ENCODE measurements at regions not wholly inside any gene's neighbourhood (a gene's known extent, or its start where the extent isn't known, plus 50 kb on each side); places are given as distances from the start of the nearest gene placed in this dataset.

- POLR2A ChIA-PET (ENCODE audit: low non-redundant PET), result no interaction called here
- CTCF ChIA-PET, result interaction anchor here (0.6 kb wide), 1 partner anchor 141 kb away, joined by 4 read pairs; no protein-coding TSS in a partner anchor
- DNase-seq (ENCODE audit: low spot score), result no peak
- TF ChIP-seq, protein P1, sequence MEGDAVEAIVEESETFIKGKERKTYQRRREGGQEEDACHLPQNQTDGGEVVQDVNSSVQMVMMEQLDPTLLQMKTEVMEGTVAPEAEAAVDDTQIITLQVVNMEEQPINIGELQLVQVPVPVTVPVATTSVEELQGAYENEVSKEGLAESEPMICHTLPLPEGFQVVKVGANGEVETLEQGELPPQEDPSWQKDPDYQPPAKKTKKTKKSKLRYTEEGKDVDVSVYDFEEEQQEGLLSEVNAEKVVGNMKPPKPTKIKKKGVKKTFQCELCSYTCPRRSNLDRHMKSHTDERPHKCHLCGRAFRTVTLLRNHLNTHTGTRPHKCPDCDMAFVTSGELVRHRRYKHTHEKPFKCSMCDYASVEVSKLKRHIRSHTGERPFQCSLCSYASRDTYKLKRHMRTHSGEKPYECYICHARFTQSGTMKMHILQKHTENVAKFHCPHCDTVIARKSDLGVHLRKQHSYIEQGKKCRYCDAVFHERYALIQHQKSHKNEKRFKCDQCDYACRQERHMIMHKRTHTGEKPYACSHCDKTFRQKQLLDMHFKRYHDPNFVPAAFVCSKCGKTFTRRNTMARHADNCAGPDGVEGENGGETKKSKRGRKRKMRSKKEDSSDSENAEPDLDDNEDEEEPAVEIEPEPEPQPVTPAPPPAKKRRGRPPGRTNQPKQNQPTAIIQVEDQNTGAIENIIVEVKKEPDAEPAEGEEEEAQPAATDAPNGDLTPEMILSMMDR (conservative IDR thresholded peaks at IDR 0.05; ENCODE audit: low read depth), result no peak
- H3K27ac ChIP-seq, result no peak overlapping the region
Measured at GRCh38 chr3:72470904-72471417, 377.3 kb downstream of the SHQ1 start.

DNA sequence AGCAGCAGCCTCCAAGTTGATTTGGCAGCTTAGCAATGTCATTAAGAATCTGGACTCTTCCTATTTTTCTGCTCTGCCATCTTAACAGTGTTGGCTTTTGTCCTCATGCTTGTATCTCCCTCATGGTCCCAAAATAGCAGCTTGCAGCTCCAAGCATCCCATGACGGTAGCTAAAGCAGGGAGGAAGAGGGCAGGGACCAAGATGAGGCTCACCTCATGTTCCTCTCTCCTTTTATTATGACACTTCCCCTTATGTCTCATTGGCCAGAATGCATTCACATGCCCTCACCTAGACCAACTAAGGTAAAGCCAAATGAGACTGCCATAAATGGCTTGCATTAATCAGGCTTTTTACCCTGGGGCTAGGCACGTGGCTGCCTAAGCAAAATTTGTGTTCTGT, 382.4 kb downstream of the SHQ1 start:
- DNase-seq (ENCODE audit: low spot score), result no peak
- H3K27ac ChIP-seq, result no peak overlapping the region
- ChIA-PET CTCF (no interaction called here), POLR2A (ENCODE audit: low non-redundant PET) (no interaction called here)
- TF ChIP-seq, protein P1 (conservative IDR thresholded peaks at IDR 0.05; ENCODE audit: low read depth), result no peak

GRCh38 chr3:72463083-72463482, 385.2 kb downstream of the SHQ1 start:
- ChIA-PET POLR2A (ENCODE audit: low non-redundant PET) (no interaction called here), CTCF (no interaction called here)
- TF ChIP-seq, protein P1 (conservative IDR thresholded peaks at IDR 0.05; ENCODE audit: low read depth), result no peak
- no peak overlapping the region for H3K27ac ChIP-seq
- DNase-seq (ENCODE audit: low spot score), result no peak

- TF ChIP-seq, protein P1 (conservative IDR thresholded peaks at IDR 0.05; ENCODE audit: low read depth), result no peak
- no peak for DNase-seq (ENCODE audit: low spot score)
- CTCF ChIA-PET, result no interaction called here
- POLR2A ChIA-PET (ENCODE audit: low non-redundant PET), result no interaction called here
- no peak overlapping the region for H3K27ac ChIP-seq
Measured at GRCh38 chr3:72462595-72463011, 385.6 kb downstream of the SHQ1 start.

DNA sequence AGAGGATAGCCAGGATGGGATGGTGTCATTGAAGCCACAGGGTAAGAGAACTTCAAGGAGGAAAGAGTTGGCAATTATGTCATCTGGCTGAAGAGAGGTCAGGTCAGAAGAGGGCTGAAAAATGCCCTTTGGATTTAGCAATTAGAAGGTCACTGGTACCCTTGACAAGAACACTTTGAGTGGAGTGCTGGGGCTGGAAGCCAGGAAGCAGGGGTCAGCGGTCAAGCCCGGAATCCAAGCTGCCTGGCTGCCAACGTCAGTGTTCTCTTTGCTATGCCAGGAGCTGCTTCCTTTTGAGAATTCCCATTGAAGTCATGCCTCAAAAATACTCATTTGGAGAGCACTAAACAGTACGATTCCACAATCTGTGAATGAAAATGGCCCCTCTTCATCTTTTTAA, 386.5 kb downstream of the SHQ1 start:
- DNase-seq (ENCODE audit: low spot score), result no peak
- no peak overlapping the region for H3K27ac ChIP-seq
- POLR2A ChIA-PET (ENCODE audit: low non-redundant PET), result no interaction called here
- CTCF ChIA-PET, result no interaction called here
- TF ChIP-seq, protein P1 (conservative IDR thresholded peaks at IDR 0.05; ENCODE audit: low read depth), result no peak

GRCh38 chr3:72460205-72461174, 387.8 kb downstream of the SHQ1 start:
- H3K27ac ChIP-seq, result no peak overlapping the region
- ChIA-PET POLR2A (ENCODE audit: low non-redundant PET) (no interaction called here), CTCF (no interaction called here)
- TF ChIP-seq, protein P1 (conservative IDR thresholded peaks at IDR 0.05; ENCODE audit: low read depth), result no peak
- DNase-seq (ENCODE audit: low spot score), result no peak
